Neural cell (in vitro differentiated cells): ENCODE measurements at regions not wholly inside any gene's neighbourhood (a gene's known extent, or its start where the extent isn't known, plus 50 kb on each side); places are given as distances from the start of the nearest gene placed in this dataset.

Experiments used
- EP300 ChIP-seq: fragments of 450-650 bp; conservative IDR thresholded peaks from 2 replicates; pipeline ENCODE4 v1.6.1; 2014; ENCODE audit warnings: antibody characterized with exemption, mild to moderate bottlenecking, moderate library complexity; ENCODE audit not compliant: poor library complexity, severe bottlenecking
- POLR2AphosphoS5 ChIP-seq: IDR thresholded peaks from 2 replicates; pipeline ENCODE4 v1.6.1; 2012
- RAD21 ChIP-seq: fragments of 450-650 bp; conservative IDR thresholded peaks from 2 replicates; pipeline ENCODE4 v1.6.1; 2014; ENCODE audit warnings: antibody characterized with exemption, mild to moderate bottlenecking, moderate library complexity
- SMC3 ChIP-seq: fragments of 450-650 bp; conservative IDR thresholded peaks from 2 replicates; pipeline ENCODE4 v1.6.1; 2014; ENCODE audit warnings: antibody characterized with exemption, mild to moderate bottlenecking, moderate library complexity; ENCODE audit not compliant: poor library complexity
- TAF1 ChIP-seq: IDR thresholded peaks from 2 replicates; pipeline ENCODE4 v1.6.1; 2012; ENCODE audit warnings: low read depth
- TF ChIP-seq, protein P1 (sequence below): fragments of 450-650 bp; IDR thresholded peaks from 2 replicates; pipeline ENCODE4 v1.5.1; 2014; ENCODE audit warnings: antibody characterized with exemption, mild to moderate bottlenecking, moderate library complexity; ENCODE audit not compliant: poor library complexity, severe bottlenecking
- TF ChIP-seq, protein P2 (sequence below): IDR thresholded peaks from 2 replicates; pipeline ENCODE4 v1.6.1; 2012; ENCODE audit warnings: borderline replicate concordance

- no peak for TF ChIP-seq RAD21
- no peak for TF ChIP-seq EP300
- no peak for TF ChIP-seq SMC3
- TF ChIP-seq, protein P1, sequence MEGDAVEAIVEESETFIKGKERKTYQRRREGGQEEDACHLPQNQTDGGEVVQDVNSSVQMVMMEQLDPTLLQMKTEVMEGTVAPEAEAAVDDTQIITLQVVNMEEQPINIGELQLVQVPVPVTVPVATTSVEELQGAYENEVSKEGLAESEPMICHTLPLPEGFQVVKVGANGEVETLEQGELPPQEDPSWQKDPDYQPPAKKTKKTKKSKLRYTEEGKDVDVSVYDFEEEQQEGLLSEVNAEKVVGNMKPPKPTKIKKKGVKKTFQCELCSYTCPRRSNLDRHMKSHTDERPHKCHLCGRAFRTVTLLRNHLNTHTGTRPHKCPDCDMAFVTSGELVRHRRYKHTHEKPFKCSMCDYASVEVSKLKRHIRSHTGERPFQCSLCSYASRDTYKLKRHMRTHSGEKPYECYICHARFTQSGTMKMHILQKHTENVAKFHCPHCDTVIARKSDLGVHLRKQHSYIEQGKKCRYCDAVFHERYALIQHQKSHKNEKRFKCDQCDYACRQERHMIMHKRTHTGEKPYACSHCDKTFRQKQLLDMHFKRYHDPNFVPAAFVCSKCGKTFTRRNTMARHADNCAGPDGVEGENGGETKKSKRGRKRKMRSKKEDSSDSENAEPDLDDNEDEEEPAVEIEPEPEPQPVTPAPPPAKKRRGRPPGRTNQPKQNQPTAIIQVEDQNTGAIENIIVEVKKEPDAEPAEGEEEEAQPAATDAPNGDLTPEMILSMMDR, result no peak
- no peak for TF ChIP-seq POLR2AphosphoS5
- no peak for TF ChIP-seq TAF1
- TF ChIP-seq, protein P2, sequence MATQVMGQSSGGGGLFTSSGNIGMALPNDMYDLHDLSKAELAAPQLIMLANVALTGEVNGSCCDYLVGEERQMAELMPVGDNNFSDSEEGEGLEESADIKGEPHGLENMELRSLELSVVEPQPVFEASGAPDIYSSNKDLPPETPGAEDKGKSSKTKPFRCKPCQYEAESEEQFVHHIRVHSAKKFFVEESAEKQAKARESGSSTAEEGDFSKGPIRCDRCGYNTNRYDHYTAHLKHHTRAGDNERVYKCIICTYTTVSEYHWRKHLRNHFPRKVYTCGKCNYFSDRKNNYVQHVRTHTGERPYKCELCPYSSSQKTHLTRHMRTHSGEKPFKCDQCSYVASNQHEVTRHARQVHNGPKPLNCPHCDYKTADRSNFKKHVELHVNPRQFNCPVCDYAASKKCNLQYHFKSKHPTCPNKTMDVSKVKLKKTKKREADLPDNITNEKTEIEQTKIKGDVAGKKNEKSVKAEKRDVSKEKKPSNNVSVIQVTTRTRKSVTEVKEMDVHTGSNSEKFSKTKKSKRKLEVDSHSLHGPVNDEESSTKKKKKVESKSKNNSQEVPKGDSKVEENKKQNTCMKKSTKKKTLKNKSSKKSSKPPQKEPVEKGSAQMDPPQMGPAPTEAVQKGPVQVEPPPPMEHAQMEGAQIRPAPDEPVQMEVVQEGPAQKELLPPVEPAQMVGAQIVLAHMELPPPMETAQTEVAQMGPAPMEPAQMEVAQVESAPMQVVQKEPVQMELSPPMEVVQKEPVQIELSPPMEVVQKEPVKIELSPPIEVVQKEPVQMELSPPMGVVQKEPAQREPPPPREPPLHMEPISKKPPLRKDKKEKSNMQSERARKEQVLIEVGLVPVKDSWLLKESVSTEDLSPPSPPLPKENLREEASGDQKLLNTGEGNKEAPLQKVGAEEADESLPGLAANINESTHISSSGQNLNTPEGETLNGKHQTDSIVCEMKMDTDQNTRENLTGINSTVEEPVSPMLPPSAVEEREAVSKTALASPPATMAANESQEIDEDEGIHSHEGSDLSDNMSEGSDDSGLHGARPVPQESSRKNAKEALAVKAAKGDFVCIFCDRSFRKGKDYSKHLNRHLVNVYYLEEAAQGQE, result no peak
These were observed 219.8 kb upstream of the C9orf72 start for GRCh38 chr9:27792971-27793689.
